Smooth muscle cell (in vitro differentiated cells): ENCODE measurements at regions not wholly inside any gene's neighbourhood (a gene's known extent, or its start where the extent isn't known, plus 50 kb on each side); places are given as distances from the start of the nearest gene placed in this dataset.
A peak's percentile ranks its signal among the peaks of the same experiment; 100 is the strongest.

Experiments used
- DNase-seq: peaks from one replicate; lab custom pipeline; 2025; ENCODE audit not compliant: unreplicated experiment; lab: John Stamatoyannopoulos, UW
- H2AFZ ChIP-seq: fragments of 200-600 bp; sonication (generic); 2 replicates; pipeline ENCODE4 v1.6.0; 2016; ENCODE audit warnings: antibody characterized with exemption, low read depth, mild to moderate bottlenecking
- H3F3A ChIP-seq: fragments of 200-600 bp; sonication (generic); 2 replicates; pipeline ENCODE4 v1.6.0; 2017; ENCODE audit warnings: antibody characterized with exemption, low read depth
- H3K27ac ChIP-seq: fragments of 200-600 bp; sonication (generic); 2 replicates; pipeline ENCODE4 v1.5.1; 2016; ENCODE audit warnings: low read depth, mild to moderate bottlenecking
- H3K27me3 ChIP-seq: fragments of 200-600 bp; sonication (generic); 2 replicates; pipeline ENCODE4 v1.6.1; 2016; ENCODE audit warnings: low read depth, mild to moderate bottlenecking
- H3K36me3 ChIP-seq: fragments of 200-600 bp; sonication (generic); 2 replicates; pipeline ENCODE4 v1.5.1; 2016; ENCODE audit warnings: low read depth
- H3K4me1 ChIP-seq: fragments of 200-600 bp; sonication (generic); 2 replicates; pipeline ENCODE4 v1.5.1; 2016; ENCODE audit warnings: low read depth
- H3K4me2 ChIP-seq: fragments of 200-600 bp; sonication (generic); 2 replicates; pipeline ENCODE4 v1.6.0; 2016; ENCODE audit warnings: mild to moderate bottlenecking
- H3K4me3 ChIP-seq: fragments of 200-600 bp; sonication (generic); 2 replicates; pipeline ENCODE4 v1.5.1; 2016; ENCODE audit warnings: mild to moderate bottlenecking
- H3K79me2 ChIP-seq: fragments of 200-600 bp; sonication (generic); 2 replicates; pipeline ENCODE4 v1.6.0; 2016; ENCODE audit warnings: low read depth, mild to moderate bottlenecking
- H3K9ac ChIP-seq: fragments of 200-600 bp; sonication (generic); 2 replicates; pipeline ENCODE4 v1.6.0; 2016; ENCODE audit warnings: low read depth
- H3K9me3 ChIP-seq: fragments of 200-600 bp; sonication (generic); replicated peaks from 2 replicates; pipeline ENCODE4 v1.5.1; 2016; ENCODE audit warnings: low read depth
- H4K20me1 ChIP-seq: fragments of 200-600 bp; sonication (generic); 2 replicates; pipeline ENCODE4 v1.6.0; 2016; ENCODE audit warnings: low read depth
- WGBS: methylation state at CpG from one replicate; pipeline ENCODE4 v1.1.7; 2016; ENCODE audit warnings: low lambda C conversion rate; 5-methylcytosine and 5-hydroxymethylcytosine counted together
- TF ChIP-seq, protein P1 (sequence below): fragments of 200-600 bp; sonication (generic); IDR thresholded peaks from 2 replicates; pipeline ENCODE4 v1.5.1; 2017; ENCODE audit warnings: borderline replicate concordance, mild to moderate bottlenecking, antibody characterized with exemption; ENCODE audit not compliant: insufficient read depth, poor library complexity, severe bottlenecking

DNA sequence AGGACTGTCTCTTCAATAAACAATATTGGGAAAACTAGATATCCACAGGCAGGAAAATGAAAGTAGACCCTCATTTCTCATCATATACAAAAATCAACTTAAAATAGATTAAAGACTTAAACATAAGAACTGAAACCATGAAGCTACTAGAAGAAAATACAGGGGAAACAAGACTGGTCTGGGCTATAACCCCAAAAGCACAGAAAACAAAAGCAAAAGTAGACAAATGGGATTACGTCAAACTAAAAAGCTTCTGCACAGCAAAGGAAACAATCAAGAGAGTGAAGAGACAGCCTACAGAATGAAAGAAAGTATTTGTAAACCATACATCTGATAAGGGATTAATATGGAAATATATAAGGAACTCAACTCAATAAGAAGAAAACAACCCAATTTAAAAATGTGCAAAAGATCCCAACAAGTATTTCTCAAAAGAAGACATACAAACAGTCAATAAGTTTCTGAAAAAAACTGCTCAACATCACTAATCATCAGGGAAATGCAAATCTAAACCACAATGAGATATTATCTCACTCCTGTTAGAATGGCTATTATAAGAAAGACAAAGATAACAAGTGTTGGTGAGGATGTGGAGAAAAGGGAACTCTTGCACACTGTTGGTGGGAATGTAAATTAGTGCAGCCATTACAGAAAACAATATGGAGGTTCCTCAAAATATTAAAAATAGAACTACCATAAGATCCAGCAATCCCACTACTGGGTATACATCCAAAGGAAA, 325.3 kb upstream of the RASGEF1B start:
- no peaks in the 10 kb centered on the region for H3K79me2 ChIP-seq
- WGBS, result 90% methylated on average over 1 of the region's 1 CpG
- H2AFZ ChIP-seq, result no peak overlapping the region

DNA sequence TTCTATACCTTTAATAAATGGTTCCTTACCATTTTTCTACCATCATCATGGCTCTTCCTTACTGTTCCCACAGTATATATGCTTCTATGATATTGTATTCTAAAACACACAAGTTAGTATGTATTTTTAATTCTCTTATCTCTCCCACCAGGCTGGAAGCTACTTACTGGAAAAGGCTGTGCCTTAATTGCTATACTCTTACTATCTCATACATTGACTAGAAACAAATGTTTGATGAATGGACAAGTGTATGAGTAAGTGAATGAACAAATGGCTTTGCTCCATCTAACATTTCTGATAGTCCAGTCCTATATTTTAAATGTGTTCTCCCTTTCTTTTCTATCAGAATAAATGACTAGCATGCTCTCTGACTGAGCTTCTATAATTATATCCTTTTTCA, 320.8 kb upstream of the RASGEF1B start:
- no peak overlapping the region for H2AFZ ChIP-seq
- no peak for DNase-seq
- H3K9me3 ChIP-seq, result no peaks in the 10 kb centered on the region
- no peak overlapping the region for H3K4me3 ChIP-seq
- H3K4me2 ChIP-seq, result peak overlapping the region; percentile 12
- no peaks in the 10 kb centered on the region for H3K79me2 ChIP-seq
- H4K20me1 ChIP-seq, result no peaks in the 10 kb centered on the region
- peaks cover 5% of the 10 kb centered on the region for H3F3A ChIP-seq
- peaks cover 4% of the 10 kb centered on the region for H3K4me1 ChIP-seq
- TF ChIP-seq, protein P1, sequence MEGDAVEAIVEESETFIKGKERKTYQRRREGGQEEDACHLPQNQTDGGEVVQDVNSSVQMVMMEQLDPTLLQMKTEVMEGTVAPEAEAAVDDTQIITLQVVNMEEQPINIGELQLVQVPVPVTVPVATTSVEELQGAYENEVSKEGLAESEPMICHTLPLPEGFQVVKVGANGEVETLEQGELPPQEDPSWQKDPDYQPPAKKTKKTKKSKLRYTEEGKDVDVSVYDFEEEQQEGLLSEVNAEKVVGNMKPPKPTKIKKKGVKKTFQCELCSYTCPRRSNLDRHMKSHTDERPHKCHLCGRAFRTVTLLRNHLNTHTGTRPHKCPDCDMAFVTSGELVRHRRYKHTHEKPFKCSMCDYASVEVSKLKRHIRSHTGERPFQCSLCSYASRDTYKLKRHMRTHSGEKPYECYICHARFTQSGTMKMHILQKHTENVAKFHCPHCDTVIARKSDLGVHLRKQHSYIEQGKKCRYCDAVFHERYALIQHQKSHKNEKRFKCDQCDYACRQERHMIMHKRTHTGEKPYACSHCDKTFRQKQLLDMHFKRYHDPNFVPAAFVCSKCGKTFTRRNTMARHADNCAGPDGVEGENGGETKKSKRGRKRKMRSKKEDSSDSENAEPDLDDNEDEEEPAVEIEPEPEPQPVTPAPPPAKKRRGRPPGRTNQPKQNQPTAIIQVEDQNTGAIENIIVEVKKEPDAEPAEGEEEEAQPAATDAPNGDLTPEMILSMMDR, result no peak
- H3K36me3 ChIP-seq, result no peaks in the 10 kb centered on the region
- no peaks in the 10 kb centered on the region for H3K27me3 ChIP-seq
- H3K9ac ChIP-seq, result no peak overlapping the region
- peak overlapping the region; percentile 74 for H3K27ac ChIP-seq

More for the DNA sequence above, 325.3 kb upstream of the RASGEF1B start:
- Histone ChIP-seq H3K4me3 (no peak overlapping the region), H3K36me3 (no peaks in the 10 kb centered on the region), H4K20me1 (no peaks in the 10 kb centered on the region), H3K9me3 (no peaks in the 10 kb centered on the region), H3F3A (no peaks in the 10 kb centered on the region), H3K4me1 (no peaks in the 10 kb centered on the region), H3K9ac (no peak overlapping the region), H3K27me3 (no peaks in the 10 kb centered on the region), H3K27ac (no peak overlapping the region), H3K4me2 (no peak overlapping the region)
- TF ChIP-seq, protein P1, result no peak
- DNase-seq, result no peak

DNA sequence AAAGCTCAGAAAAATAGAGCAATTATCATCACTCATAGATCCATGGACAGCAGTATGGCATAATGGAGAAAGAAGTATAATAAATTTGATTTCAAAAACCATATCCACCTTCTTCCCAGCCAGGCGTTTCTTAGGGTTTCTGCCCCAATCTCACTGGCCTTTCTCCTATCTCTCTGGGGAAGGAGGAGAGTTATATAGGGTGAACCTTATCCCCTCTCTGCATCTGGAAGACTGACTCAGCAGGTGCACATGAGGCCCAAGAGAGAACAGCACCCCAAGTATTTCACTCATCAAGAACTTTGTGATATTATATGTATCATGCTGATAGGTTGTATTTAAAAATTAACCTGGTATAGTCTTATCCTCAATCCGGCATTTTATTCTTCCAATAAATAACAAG, 318.8 kb upstream of the RASGEF1B start:
- Histone ChIP-seq H3F3A (peaks cover 5% of the 10 kb centered on the region), H4K20me1 (no peaks in the 10 kb centered on the region), H3K36me3 (no peaks in the 10 kb centered on the region), H3K9me3 (no peaks in the 10 kb centered on the region), H2AFZ (no peak overlapping the region), H3K4me2 (no peak overlapping the region), H3K27me3 (no peaks in the 10 kb centered on the region), H3K9ac (no peak overlapping the region), H3K27ac (no peak overlapping the region), H3K4me1 (peaks cover 4% of the 10 kb centered on the region), H3K4me3 (no peak overlapping the region), H3K79me2 (no peaks in the 10 kb centered on the region)
- 78% methylated on average over 2 of the region's 2 CpGs for WGBS
- no peak for DNase-seq
- TF ChIP-seq, protein P1, result no peak
